SJSA1 (cell line): ENCODE measurements at regions not wholly inside any gene's neighbourhood (a gene's known extent, or its start where the extent isn't known, plus 50 kb on each side); places are given as distances from the start of the nearest gene placed in this dataset.

ENCODE experiments used
- DNase-seq, 2 experiments: peaks; one replicate each; pipeline ENCODE4 v3.0.0-alpha.2; 2015 to 2020; ENCODE audit warnings: low spot score in 2 of 2, low read depth in 1 of 2
- H3K27ac ChIP-seq: fragments of 250-450 bp; sonication (Bioruptor Pico); 2 replicates; pipeline ENCODE4 v1.5.1; 2020; ENCODE audit warnings: mild to moderate bottlenecking, moderate library complexity
- H3K27me3 ChIP-seq: fragments of 250-450 bp; sonication (Bioruptor Pico); replicated peaks from 2 replicates; pipeline ENCODE4 v1.5.1; 2020; ENCODE audit warnings: mild to moderate bottlenecking, moderate library complexity
- H3K36me3 ChIP-seq: fragments of 250-450 bp; sonication (Bioruptor Pico); 2 replicates; pipeline ENCODE4 v1.5.1; 2020; ENCODE audit warnings: mild to moderate bottlenecking
- H3K4me1 ChIP-seq: fragments of 250-450 bp; sonication (Bioruptor Pico); replicated peaks from 2 replicates; pipeline ENCODE4 v1.6.1; 2021; ENCODE audit warnings: mild to moderate bottlenecking
- H3K4me3 ChIP-seq: fragments of 250-450 bp; sonication (Bioruptor Pico); 2 replicates; pipeline ENCODE4 v1.5.1; 2020; ENCODE audit warnings: mild to moderate bottlenecking
- H3K9me3 ChIP-seq: fragments of 250-450 bp; sonication (Bioruptor Pico); replicated peaks from 2 replicates; pipeline ENCODE4 v1.5.1; 2020; ENCODE audit warnings: mild to moderate bottlenecking

DNA sequence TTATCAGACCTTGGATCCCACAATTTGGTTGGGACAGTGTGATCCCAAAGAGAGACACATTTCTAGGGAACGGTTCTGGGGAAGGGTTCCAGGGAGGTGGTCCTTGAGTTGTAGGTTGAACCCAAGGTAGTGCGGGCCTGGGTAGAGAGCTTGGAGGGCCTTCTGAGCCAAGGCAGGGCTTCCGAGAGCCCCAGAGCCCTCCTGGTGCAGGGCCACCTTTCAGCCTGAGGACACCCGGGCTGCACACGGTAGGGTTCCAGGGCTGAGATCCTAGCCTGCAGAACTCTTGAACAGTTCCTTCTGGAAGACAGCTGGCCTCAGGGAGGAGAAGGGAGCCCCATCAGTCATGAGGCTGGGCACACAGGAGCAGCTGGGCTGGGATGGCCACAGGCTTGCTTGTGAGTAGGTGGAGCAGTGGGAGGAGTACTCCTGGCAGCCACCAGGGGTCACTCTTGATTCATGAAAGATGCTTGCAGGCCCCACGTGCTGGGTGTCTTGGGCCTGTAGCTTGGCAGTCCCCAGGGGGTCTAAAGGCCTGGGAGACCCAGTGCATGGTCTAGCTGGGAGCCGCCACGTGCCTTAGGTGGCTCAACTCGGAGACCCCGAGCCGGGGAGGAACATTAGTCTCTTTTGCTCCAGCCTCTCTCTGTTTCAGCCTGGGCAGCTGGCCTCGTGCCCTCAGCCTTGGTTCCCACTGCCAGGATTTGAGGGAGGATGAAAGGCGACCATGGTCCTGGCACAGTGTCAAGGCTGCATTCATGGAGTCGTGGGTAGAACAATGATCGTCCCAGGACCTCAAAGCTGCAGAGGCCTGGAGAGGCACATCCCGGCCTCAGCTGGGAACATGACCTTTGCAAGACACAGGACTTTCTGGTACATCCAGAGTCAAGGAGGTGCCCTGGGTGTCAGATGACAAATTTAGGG is 381.6 kb downstream of the TYW1 start:
- peak; percentile 17 to 62 for DNase-seq

DNA sequence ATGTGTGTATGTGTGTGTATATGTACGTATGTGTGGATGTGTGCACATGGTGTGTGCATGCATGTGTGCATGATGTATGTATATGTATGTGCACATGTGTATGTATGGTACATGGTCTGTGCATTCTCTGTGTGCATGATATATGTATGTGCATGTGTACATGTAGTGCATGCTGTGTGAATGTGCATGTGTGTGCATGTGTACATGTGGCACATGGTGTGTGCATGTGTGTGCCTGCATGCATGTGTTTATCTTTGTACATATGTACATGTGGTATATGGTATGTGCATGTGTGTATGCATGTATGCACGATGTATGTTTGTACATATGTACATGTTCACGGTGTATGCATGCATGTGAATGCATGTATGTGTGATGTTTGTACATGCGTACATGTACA is 383.7 kb downstream of the TYW1 start:
- H3K27ac ChIP-seq = no peak overlapping the region
- DNase-seq = no peak
- peaks cover 3% of the 10 kb centered on the region; the same call in 1 of the 2 replicates for H3K9me3 ChIP-seq
- no peaks in the 10 kb centered on the region for H3K27me3 ChIP-seq
- H3K4me3 ChIP-seq = no peak overlapping the region
- H3K4me1 ChIP-seq = no peaks in the 10 kb centered on the region
- no peaks in the 10 kb centered on the region for H3K36me3 ChIP-seq

More for the DNA sequence above, 381.6 kb downstream of the TYW1 start:
- Histone ChIP-seq H3K4me3 (no peak overlapping the region), H3K9me3 (peaks cover 3% of the 10 kb centered on the region; the same call in 1 of the 2 replicates), H3K4me1 (no peaks in the 10 kb centered on the region), H3K27me3 (no peaks in the 10 kb centered on the region), H3K36me3 (no peaks in the 10 kb centered on the region), H3K27ac (no peak overlapping the region)

DNA sequence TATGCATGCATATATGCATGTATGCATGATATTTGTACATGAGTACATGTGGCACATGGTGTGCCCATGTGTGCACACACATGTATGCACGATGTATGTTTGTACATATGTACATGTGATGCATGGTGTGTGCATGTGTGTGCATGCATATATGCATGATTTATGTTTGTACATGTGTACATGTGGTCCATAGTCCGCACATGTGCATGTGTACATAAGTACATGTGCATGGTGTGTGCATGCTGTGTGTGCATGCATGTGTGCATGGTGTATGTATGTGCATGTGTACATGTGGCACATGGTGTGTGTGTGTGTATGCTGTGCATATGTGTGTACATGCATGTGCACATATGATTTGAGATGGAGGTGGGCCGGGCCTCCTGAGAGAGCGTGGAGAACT is 384.2 kb downstream of the TYW1 start:
- H3K27me3 ChIP-seq = no peaks in the 10 kb centered on the region
- no peak overlapping the region for H3K4me3 ChIP-seq
- peaks cover 3% of the 10 kb centered on the region; the same call in 1 of the 2 replicates for H3K9me3 ChIP-seq
- no peak for DNase-seq
- no peaks in the 10 kb centered on the region for H3K4me1 ChIP-seq
- no peaks in the 10 kb centered on the region for H3K36me3 ChIP-seq
- H3K27ac ChIP-seq = no peak overlapping the region

DNA sequence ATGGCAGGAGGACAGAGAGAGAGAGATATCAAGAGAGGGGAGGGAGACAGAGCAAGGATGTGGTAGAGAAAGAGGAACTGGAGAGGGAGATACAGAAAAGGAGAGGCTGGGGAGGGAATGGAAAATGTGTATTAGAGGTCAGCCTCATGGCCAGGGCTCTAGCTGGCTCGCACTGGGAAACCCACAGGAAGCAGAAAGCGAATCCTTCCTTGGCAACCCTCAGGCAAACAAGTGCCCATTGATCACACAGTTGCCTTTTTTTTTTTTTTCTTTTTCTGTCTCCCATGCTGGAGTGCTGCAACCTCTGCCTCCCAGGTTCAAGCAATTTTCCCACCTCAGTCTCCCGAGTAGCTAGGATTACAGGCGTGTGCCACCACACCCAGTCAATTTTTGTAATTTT is 391.2 kb downstream of the TYW1 start:
- no peak for DNase-seq
- Histone ChIP-seq H3K4me3 (no peak overlapping the region), H3K27ac (no peak overlapping the region), H3K9me3 (no peaks in the 10 kb centered on the region), H3K36me3 (no peaks in the 10 kb centered on the region), H3K4me1 (no peaks in the 10 kb centered on the region), H3K27me3 (no peaks in the 10 kb centered on the region; the same call in 1 of the 2 replicates)

DNA sequence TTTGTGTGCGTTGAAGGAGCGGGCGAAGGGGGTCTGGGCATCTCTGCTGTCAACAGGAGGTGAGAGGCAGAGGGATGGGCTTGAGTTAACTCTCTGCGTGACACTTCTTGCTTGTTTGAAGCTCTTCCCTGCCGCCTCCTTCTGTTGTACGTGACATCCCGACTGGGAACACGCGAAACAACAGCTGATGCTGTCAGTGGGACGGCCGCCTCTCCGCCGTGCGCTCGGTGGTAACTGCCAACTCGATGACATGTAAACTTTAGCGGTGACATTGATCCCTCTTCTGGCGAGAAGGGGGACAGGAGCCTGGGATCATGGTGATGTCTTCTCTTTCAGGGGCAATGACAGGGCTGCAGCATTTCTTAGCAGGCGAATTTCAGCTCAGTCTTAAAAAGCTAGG is 394.5 kb downstream of the TYW1 start:
- Histone ChIP-seq H3K4me1 (no peaks in the 10 kb centered on the region), H3K27ac (no peak overlapping the region), H3K36me3 (no peaks in the 10 kb centered on the region), H3K27me3 (no peaks in the 10 kb centered on the region; the same call in 1 of the 2 replicates), H3K9me3 (no peaks in the 10 kb centered on the region), H3K4me3 (no peak overlapping the region)
- DNase-seq = no peak

DNA sequence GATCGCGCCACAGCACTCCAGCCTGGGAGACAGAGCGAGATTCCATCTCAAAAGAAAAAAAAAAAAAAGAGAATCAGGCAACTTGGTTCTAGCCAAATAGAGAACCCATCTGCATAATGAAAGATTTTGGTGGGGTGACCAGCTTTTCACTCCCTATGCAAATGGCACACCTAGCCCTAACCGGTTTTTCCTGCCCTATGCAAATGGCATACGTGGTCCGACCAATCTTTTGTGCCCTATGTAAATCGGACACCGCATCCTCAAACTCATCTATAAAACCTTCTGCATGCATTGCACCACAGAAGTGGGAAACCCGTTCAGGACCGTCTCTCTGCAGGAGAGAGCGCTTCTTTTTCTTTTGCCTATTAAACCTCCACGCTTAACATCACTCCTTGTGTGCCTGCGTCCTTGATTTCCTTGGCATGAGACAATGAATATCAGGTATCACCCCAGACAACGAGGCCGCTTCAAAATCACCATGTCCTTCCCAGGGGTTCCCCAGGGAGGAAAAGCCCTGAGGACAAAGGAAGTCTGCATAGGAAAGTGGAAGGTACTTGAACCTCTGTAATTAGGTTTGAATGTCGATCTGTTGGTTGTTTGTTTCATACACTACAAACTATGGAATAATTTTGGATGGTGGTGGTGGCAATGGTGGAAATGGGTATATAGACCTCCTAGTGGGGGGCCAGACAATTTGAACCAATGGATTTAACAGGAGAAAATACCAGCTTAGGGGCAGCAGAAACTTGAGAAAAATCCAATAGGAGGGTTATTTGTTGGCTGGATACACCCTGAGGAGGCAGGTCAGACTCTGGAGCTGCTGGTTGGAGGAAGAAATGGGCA is 396.2 kb downstream of the TYW1 start:
- Histone ChIP-seq H3K4me3 (no peak overlapping the region), H3K4me1 (no peaks in the 10 kb centered on the region), H3K36me3 (no peaks in the 10 kb centered on the region), H3K9me3 (no peaks in the 10 kb centered on the region), H3K27me3 (no peaks in the 10 kb centered on the region; the same call in 1 of the 2 replicates), H3K27ac (no peak overlapping the region)
- no peak for DNase-seq

DNA sequence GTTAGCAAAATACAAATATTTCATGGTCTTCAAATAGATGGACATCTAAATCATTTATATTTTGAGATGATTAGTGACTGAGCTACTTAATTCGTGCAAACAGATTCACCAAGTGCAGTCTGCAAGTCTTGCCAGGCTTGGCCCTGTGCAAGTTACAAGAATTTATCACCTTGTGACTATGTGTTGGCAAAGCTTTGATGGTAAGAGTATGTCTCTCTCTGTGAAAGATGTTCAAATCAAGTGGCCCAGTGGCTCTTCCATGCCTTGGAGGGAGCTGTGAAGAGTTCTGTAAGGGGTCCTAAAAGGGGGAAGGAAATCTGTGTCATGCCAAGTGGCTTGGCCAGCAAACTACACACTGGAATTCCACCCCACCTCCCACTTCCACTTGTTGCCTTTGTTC is 397.3 kb downstream of the TYW1 start:
- no peak for DNase-seq
- H3K27ac ChIP-seq = no peak overlapping the region
- no peaks in the 10 kb centered on the region for H3K4me1 ChIP-seq
- no peaks in the 10 kb centered on the region; the same call in 1 of the 2 replicates for H3K27me3 ChIP-seq
- H3K4me3 ChIP-seq = no peak overlapping the region
- H3K36me3 ChIP-seq = no peaks in the 10 kb centered on the region
- no peaks in the 10 kb centered on the region for H3K9me3 ChIP-seq

DNA sequence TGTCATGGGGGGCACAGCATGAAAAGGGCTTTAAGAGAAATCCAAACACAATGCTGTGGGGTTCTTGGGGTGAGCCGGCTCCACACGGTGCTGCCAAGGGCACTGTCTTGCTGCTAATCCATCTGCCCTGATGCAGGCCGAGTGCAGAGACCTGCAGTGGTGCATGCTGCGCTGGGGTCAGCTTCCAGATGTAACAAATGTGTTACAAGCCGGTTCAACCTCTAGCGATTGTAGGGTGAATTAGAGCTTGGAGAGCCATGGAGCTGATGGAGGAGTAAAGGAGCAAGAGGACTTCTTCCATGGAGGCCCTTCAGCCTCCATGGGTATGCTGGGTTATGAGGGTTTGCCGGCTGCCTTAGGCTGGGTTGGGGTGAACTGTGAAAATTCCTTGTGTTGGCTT is 402.3 kb downstream of the TYW1 start:
- Histone ChIP-seq H3K36me3 (no peaks in the 10 kb centered on the region), H3K27ac (no peak overlapping the region)

DNA sequence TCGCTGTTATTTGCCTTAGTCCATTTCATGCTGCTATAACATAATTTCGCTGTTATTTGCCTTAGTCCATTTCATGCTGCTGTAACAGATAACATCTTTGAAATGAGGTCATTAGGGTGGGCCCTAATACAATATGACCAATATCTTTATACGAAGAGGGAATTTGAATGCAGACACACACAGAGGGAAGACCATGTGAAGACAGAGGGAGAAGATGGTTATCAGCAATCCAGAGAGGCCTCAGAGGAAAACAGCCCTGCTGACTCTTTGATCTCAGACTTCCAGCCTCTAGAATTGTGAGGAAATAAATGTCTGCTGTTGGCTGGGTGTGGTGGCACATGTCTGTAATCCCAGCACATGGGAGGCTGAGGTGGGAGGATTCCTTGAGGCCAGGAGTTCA is 404.9 kb downstream of the TYW1 start:
- no peaks in the 10 kb centered on the region for H3K36me3 ChIP-seq
- no peak overlapping the region for H3K4me3 ChIP-seq
- no peak for DNase-seq
- H3K27me3 ChIP-seq = no peaks in the 10 kb centered on the region
- H3K27ac ChIP-seq = no peak overlapping the region
- H3K9me3 ChIP-seq = no peaks in the 10 kb centered on the region
- no peaks in the 10 kb centered on the region for H3K4me1 ChIP-seq

More for the DNA sequence above, 402.3 kb downstream of the TYW1 start:
- no peaks in the 10 kb centered on the region for H3K9me3 ChIP-seq
- no peak overlapping the region for H3K4me3 ChIP-seq
- no peaks in the 10 kb centered on the region for H3K27me3 ChIP-seq
- no peaks in the 10 kb centered on the region for H3K4me1 ChIP-seq
- DNase-seq = no peak

DNA sequence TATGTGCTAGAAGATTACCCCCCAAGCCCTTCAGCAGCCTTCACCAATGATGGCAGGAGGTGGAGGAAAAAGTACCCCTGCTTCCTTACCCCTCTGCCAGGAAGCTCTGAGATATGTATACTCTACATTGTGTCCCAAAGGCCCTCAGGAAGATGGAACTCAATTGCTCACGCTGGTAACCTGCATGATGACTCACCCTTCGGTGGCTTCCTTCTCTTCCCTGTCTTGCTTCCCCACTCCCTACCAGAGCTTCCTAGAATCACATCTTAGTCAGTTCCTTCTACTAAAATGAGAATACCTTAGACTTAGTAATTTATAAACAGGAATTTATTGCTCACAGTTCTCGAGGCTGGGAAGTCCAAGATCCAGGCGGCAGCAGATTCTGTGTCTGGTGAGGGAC is 405.6 kb downstream of the TYW1 start:
- no peak for DNase-seq
- Histone ChIP-seq H3K27me3 (no peaks in the 10 kb centered on the region), H3K36me3 (no peaks in the 10 kb centered on the region), H3K4me3 (no peak overlapping the region), H3K27ac (no peak overlapping the region), H3K9me3 (no peaks in the 10 kb centered on the region), H3K4me1 (no peaks in the 10 kb centered on the region)

DNA sequence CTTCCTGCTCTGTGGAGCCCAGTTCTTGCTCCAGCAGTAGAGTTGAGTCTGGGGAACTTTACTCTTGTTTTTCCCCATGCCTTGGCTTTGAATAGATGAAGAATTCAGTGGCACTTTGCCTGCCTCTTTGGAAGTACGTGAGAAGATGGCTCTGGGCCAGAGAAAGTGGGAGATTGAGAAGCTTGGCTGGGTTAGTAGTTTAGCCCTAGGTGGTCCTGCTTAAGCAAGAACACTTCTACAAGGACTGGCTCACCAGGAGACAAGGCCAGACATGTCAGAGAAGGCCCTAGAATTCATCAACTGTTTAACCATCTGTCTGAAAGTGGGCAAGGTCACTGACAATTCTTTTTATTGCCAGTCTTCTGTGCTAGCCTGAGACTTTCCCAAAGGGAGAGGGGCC is 410.3 kb downstream of the TYW1 start:
- no peaks in the 10 kb centered on the region for H3K36me3 ChIP-seq
- DNase-seq = no peak
- H3K27ac ChIP-seq = no peak overlapping the region

DNA sequence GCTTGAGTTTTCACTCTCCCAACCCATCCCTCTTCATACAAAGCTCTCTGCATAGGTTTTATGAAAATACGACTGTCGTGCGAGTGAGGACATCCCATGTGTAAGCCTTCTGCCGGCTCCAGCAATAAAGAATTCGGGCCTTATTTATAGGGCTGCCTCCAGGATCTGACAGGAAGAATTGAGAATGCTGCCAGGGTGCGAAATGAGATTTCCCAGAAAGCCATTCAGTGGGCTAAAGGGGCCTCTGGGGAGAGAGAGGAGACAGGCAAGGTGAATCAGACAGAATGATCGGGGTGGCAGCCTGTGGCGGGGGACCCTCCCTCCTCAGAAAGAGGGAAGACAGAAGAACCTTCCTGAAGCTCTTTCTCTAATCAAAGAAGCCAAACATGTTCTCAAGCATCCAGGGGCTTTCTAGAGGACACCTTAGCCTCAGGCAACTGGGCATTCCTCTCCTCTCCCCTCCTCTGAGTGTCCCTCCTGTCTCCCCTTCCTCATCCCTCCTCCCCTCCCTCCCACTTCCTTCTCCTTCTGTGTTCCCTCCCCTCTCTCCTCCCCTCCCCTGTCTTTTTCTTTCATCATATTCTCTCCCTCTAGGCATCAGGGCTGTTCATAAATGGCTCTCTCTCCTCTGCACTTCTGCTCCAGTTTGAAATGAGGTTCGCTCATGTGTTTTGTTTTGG is 410.9 kb downstream of the TYW1 start:
- H3K4me3 ChIP-seq = no peak overlapping the region
- H3K4me1 ChIP-seq = no peaks in the 10 kb centered on the region
- no peak for DNase-seq
- H3K36me3 ChIP-seq = no peaks in the 10 kb centered on the region
- no peaks in the 10 kb centered on the region for H3K9me3 ChIP-seq
- no peaks in the 10 kb centered on the region for H3K27me3 ChIP-seq
- no peak overlapping the region for H3K27ac ChIP-seq

More for the DNA sequence above, 410.3 kb downstream of the TYW1 start:
- no peaks in the 10 kb centered on the region for H3K9me3 ChIP-seq
- H3K27me3 ChIP-seq = no peaks in the 10 kb centered on the region
- no peaks in the 10 kb centered on the region for H3K4me1 ChIP-seq
- H3K4me3 ChIP-seq = no peak overlapping the region

DNA sequence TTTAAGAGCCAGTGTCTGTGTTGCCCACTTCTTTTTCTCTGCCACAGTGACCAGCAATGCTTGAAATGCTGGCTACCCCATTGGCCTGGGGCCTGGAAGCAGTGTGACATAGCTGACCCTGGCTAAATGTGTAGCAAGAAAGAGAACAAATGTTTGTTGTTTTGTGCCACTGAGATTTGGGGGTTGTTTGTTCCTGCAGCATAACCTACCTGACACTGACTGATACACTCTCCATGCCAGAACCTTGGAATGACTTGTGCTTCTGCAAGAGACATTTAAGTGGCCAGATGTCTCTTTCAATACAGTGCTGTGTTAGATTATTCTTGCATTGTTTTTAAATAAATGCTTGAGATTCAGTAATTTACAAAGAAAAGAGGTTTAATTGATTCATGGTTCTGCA is 411.5 kb downstream of the TYW1 start:
- H3K27me3 ChIP-seq = no peaks in the 10 kb centered on the region
- H3K36me3 ChIP-seq = no peaks in the 10 kb centered on the region
- no peak overlapping the region for H3K4me3 ChIP-seq
- H3K9me3 ChIP-seq = no peaks in the 10 kb centered on the region
- DNase-seq = no peak
- H3K27ac ChIP-seq = no peak overlapping the region
- no peaks in the 10 kb centered on the region for H3K4me1 ChIP-seq
